ENCODE measurements at regions not wholly inside any gene's neighbourhood (a gene's known extent, or its start where the extent isn't known, plus 50 kb on each side); places are given as distances from the start of the nearest gene placed in this dataset.

DNA sequence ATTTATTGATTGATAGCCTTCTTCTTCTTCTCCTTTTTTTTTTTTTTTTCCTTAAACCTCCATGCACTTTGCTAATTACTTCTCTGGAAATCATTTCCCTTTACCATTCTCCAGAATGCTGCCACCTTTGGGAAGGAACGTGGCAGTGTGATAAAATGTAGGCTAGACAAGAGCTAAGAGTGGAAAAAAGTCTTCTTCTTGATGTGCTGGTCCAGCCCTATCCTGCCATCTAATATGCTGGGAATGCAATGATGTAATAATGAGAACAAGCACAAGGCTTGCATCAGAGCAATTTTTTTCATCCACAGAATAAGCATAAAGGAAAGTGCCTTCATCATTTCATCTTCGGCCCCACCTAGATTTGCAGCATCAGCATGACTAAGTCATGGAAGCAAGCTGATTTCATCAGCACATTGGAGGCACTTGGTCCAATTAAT, 128.7 kb upstream of the ZFHX3 start:
- Mint-ChIP-seq H3K27me3 (no peaks in the 10 kb centered on the region), H3K27ac (no peak overlapping the region), H3K4me1 (no peaks in the 10 kb centered on the region), H3K36me3 (ENCODE audit: low read depth) (no peaks in the 10 kb centered on the region), H3K9me3 (no peaks in the 10 kb centered on the region), H3K4me3 (no peak overlapping the region)
- no peak for DNase-seq
- ChIA-PET POLR2A (no interaction called here), CTCF (interaction anchor here (0.7 kb wide), 1 partner anchor 247 kb away, joined by 4 read pairs; no protein-coding TSS in a partner anchor)

DNA sequence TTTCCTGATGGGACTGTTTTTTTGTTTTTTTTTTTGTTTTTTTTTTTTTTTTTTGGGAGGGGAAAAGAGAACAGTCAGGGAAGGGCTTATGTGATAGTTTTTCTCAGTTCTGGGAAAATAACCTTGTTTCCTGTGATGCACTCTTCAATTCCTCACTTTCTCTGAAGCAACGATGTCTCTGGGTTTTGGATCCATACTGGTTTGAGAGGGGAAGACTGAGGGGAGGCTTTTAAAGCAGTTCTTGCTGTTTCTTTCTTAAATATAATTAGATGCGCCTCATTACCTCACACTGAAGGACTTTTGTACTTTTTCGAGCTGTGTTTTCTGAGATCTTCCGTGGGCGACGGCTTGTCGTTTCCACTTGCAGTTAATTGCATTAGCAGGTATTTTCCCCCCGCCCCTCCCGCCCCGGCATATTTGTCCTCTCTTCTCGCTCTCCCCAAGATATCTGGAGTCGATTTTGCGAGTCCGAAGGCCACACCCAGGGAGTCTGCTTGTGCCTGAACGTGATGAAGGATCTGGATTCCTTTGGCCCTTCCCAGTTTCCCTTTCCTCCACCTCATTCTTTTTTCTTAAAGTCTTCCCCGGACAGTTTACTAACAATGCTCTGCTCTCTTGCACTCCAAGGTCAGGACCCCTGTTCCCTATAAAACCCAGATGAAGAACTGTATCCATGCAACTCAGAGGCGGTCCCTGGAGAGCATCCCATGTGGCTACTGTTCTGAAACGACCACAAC, 125.2 kb upstream of the ZFHX3 start:
- ChIA-PET CTCF (no interaction called here), POLR2A (no interaction called here)
- DNase-seq: no peak
- no peaks in the 10 kb centered on the region for H3K9me3 Mint-ChIP-seq
- no peak overlapping the region for H3K27ac Mint-ChIP-seq
- no peak overlapping the region for H3K4me3 Mint-ChIP-seq
- H3K36me3 Mint-ChIP-seq (ENCODE audit: low read depth): no peaks in the 10 kb centered on the region
- H3K27me3 Mint-ChIP-seq: peaks cover 1% of the 10 kb centered on the region
- no peaks in the 10 kb centered on the region for H3K4me1 Mint-ChIP-seq

DNA sequence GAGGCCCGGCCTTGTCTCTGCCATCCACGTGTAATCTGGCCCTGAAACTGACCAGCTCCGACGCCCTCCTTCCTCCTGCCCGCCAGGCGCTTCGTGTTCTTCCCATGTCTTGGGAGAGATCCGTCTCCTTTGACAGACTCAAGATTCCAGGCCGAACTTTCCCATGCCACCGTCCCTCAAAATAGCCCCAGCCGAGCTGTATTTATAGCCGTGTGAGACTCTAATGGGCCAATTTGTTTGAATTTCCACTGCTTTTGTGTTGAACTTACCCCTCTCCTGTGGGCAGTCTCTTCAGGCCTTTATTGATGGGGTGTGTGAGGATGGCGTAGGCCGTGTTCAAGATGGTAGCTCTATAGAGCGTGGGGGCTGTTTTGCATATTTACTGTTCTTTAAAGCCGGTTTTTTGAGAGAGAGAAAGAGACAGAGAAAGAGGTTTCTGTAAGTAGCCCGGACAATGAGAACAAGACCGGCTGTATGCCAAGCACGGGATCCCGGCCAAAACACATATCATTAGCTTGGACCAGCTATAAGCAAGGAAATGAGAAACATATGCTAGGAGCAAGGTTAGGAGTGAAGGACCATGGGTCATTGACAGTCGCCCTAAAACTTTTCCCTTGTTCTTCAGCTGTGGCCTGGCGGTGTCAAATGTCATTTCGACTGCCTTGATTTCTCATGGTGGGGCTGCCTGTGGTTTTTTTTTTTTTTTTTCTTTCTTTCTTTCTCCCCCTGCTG, 124.5 kb upstream of the ZFHX3 start:
- peaks cover 6% of the 10 kb centered on the region for H3K27me3 Mint-ChIP-seq
- no peak overlapping the region for H3K27ac Mint-ChIP-seq
- ChIA-PET POLR2A (no interaction called here), CTCF (no interaction called here)
- no peak overlapping the region for H3K4me3 Mint-ChIP-seq
- no peak for DNase-seq
- no peaks in the 10 kb centered on the region for H3K9me3 Mint-ChIP-seq
- H3K4me1 Mint-ChIP-seq: no peaks in the 10 kb centered on the region
- no peaks in the 10 kb centered on the region for H3K36me3 Mint-ChIP-seq (ENCODE audit: low read depth)

DNA sequence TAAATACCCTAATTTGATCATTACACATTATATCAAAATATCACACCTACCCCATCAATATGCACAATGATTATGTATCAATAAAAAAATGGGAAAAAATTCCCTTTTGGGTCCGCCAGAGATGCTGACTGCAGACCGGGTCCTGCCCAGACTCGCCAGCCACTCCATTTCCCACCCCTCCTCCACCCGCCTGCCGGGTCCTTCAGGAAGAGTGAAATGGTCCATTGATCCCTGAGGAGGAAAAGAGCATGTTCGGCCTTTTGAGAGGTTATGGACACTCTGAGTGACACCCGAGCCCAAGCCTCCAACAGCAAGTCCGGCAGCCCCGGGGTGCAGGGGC, 123.9 kb upstream of the ZFHX3 start:
- H3K4me3 Mint-ChIP-seq: no peak overlapping the region
- H3K36me3 Mint-ChIP-seq (ENCODE audit: low read depth): no peaks in the 10 kb centered on the region
- ChIA-PET CTCF (no interaction called here), POLR2A (no interaction called here)
- H3K4me1 Mint-ChIP-seq: peaks cover 1% of the 10 kb centered on the region
- H3K9me3 Mint-ChIP-seq: no peaks in the 10 kb centered on the region
- no peak for DNase-seq
- H3K27me3 Mint-ChIP-seq: peaks cover 6% of the 10 kb centered on the region
- no peak overlapping the region for H3K27ac Mint-ChIP-seq

DNA sequence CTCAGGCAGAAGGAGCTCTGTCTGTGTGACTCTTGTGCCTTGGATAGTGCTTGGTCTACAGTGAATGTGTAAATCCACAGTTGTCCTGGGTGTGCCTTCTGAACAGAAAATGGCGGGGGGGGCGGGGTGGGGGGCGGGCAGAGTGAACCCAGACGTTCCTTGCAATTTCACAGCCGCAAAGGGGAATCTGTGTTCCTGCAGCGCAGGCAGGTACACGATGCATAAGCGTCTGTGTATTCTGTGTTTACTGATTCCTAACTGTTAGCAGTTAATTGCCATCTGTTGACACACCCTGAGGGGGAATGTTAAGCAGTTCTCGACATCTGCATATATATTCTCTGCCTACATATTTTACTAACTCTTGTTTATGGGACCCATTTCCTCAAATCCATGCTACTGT, 123.5 kb upstream of the ZFHX3 start:
- no peaks in the 10 kb centered on the region for H3K36me3 Mint-ChIP-seq (ENCODE audit: low read depth)

DNA sequence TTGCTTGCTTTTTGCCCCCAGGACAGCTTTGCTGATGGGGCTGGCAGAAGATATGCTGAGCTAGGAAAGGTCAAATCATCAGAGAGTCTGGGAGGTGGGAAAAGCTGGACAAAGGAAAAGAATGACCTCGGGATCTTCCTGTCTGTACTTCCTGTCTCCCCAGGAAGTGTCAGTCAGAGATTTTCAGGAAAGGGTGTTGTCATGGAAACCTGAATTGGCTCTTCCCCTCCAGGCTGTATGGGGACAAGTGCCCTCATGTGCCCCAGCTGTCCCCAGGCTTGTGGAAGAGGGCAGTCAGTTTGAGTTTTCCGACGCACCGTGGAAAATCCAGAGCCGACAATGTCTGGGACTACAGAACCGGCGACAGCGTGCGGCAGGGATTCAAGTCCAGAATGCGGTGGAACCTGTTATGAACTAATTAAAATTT, 122.7 kb upstream of the ZFHX3 start:
- CTCF ChIA-PET: interaction anchor here (1.1 kb wide), 1 partner anchor 271 kb away, joined by 3 read pairs; no protein-coding TSS in a partner anchor
- Mint-ChIP-seq H3K27ac (no peak overlapping the region), H3K4me3 (no peak overlapping the region), H3K4me1 (peaks cover 10% of the 10 kb centered on the region), H3K27me3 (peaks cover 6% of the 10 kb centered on the region), H3K36me3 (ENCODE audit: low read depth) (no peaks in the 10 kb centered on the region), H3K9me3 (no peaks in the 10 kb centered on the region)
- DNase-seq: no peak
- POLR2A ChIA-PET: no interaction called here

More for the DNA sequence above, 123.5 kb upstream of the ZFHX3 start:
- Mint-ChIP-seq H3K27me3 (peaks cover 6% of the 10 kb centered on the region), H3K27ac (no peak overlapping the region), H3K4me3 (no peak overlapping the region), H3K9me3 (no peaks in the 10 kb centered on the region), H3K4me1 (peaks cover 6% of the 10 kb centered on the region)
- POLR2A ChIA-PET: no interaction called here
- no peak for DNase-seq
- CTCF ChIA-PET: no interaction called here

DNA sequence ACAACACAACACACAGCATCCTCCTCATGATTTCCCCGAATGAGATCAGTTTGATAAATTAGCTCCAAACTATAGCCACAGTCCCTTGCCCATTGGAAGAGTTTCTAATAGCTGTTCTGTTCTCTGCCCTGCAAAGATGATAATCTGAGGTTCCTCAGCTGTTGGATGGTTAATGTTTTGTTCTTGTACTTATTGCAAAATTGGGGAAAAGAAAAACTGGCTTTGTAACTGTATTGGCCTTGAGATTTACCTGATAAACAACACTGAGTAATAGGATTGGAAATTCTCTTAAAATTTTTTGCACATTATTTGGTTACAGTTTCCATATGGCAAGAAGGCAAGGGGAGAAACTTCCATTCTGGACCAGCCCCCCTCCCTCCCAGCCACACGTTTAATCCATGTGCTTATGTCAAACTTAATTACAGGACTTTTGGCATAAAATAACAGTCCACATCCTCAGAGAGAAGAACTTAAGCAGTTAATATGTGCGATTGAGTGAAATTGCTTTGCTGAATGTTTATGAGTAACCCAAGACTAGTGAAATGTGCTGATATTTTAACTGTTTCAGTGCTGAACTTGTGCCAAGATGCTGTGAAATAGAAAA, 119.1 kb upstream of the ZFHX3 start:
- no peaks in the 10 kb centered on the region for H3K9me3 Mint-ChIP-seq
- peaks cover 6% of the 10 kb centered on the region for H3K27me3 Mint-ChIP-seq
- H3K27ac Mint-ChIP-seq: no peak overlapping the region
- POLR2A ChIA-PET: no interaction called here
- H3K4me1 Mint-ChIP-seq: peaks cover 10% of the 10 kb centered on the region
- H3K36me3 Mint-ChIP-seq (ENCODE audit: low read depth): no peaks in the 10 kb centered on the region
- no peak for DNase-seq
- H3K4me3 Mint-ChIP-seq: no peak overlapping the region
- CTCF ChIA-PET: no interaction called here

DNA sequence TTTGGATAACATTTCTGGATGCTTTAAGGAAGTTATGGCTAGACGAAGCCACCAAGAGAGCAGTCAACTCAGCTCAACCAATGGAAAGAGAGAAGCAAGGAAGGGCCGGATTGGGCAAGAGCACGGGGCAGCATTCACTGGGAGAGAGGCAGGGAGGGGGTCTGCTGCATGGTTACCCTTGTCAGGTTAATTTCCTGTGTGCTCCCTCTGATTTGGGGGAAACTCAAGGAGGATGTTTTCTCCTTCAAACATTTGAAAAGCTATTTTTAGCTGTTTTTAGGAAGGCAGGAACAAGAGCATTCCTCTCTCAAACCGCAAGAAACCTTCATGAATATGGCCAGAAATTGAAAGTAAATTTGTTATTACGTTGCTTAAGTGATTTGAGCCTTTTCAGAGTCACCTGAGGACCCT, 118.5 kb upstream of the ZFHX3 start:
- no peak for DNase-seq
- H3K4me3 Mint-ChIP-seq: no peak overlapping the region
- H3K27ac Mint-ChIP-seq: no peak overlapping the region
- ChIA-PET CTCF (no interaction called here), POLR2A (no interaction called here)
- peaks cover 6% of the 10 kb centered on the region for H3K27me3 Mint-ChIP-seq
- H3K36me3 Mint-ChIP-seq (ENCODE audit: low read depth): no peaks in the 10 kb centered on the region
- no peaks in the 10 kb centered on the region for H3K9me3 Mint-ChIP-seq
- peaks cover 10% of the 10 kb centered on the region for H3K4me1 Mint-ChIP-seq

DNA sequence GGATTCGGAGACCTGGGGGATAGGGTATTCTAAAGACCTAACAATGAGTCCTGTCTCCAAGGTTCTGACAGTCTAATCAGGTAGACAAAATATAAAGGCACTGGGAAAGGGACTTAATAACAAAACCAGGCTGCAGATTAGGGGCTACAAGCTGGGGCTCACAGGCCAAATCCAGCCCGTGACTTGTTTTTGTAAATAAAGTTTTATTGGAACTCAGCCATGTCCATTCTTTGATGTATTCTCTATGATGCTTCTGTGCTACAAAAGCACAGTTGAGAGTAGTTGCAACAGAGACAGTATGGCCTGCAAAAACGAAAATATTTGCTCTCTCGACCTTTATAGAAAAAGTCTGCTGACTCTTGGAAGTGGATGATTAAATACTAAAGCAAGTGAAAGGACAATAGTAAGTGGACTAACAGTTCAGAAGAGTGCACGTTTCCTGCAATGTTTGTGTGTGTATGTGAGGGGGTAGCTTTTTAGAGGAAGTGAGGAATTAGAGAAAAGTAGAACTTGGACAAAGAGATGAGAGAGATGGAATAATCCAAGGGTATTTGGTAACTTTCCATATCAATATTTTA, 115.4 kb upstream of the ZFHX3 start:
- POLR2A ChIA-PET: interaction anchor here (0.6 kb wide), 1 partner anchor 33 kb away, joined by 3 read pairs; no protein-coding TSS in a partner anchor
- CTCF ChIA-PET: no interaction called here
- Mint-ChIP-seq H3K36me3 (ENCODE audit: low read depth) (no peaks in the 10 kb centered on the region), H3K27ac (no peak overlapping the region), H3K4me1 (peaks cover 10% of the 10 kb centered on the region), H3K4me3 (no peak overlapping the region), H3K27me3 (peaks cover 5% of the 10 kb centered on the region), H3K9me3 (no peaks in the 10 kb centered on the region)
- no peak for DNase-seq

DNA sequence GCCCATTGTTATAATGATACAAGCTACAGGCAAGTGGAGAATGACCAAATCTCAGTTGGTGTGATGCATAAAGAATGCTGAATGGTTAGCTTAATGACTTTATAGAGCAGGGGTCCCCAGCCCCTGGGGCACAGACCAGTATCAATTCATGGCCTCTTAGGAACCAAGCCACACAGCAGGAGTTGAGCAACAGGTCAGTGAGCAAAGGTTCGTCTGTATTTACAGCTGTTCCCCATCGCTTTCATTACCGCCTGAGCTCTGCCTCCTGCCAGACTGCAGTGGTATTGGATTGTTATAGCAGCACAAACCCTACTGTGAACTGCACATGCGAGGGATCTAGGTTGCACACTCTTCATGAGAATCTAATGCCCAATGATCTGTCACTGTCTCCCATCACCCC, 114.0 kb upstream of the ZFHX3 start:
- peaks cover 10% of the 10 kb centered on the region for H3K4me1 Mint-ChIP-seq
- no peaks in the 10 kb centered on the region for H3K36me3 Mint-ChIP-seq (ENCODE audit: low read depth)
- DNase-seq: no peak
- H3K27ac Mint-ChIP-seq: no peak overlapping the region
- CTCF ChIA-PET: interaction anchor here (0.8 kb wide), 1 partner anchor 329 kb away, joined by 3 read pairs; no protein-coding TSS in a partner anchor
- no peak overlapping the region for H3K4me3 Mint-ChIP-seq
- H3K27me3 Mint-ChIP-seq: no peaks in the 10 kb centered on the region
- no peaks in the 10 kb centered on the region for H3K9me3 Mint-ChIP-seq
- POLR2A ChIA-PET: no interaction called here

DNA sequence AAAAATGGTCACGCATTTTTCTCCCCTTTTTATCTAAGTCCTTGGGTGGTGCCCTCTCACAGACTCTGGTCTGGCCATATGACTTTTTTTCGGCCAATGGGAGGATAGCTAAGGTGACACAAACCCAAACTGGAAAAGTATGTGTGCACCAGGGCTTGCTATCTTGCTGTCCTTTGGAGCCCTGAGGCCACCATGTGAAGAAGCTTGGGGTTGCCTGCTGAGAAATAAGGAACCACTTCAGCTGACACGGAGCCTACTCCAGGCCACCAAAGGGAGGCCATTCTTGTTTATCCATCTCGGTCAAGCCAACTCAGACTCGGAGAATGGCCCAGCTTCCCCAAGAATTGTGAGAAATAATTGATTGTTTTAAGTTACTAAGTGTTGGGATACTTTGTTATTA, 111.4 kb upstream of the ZFHX3 start:
- H3K9me3 Mint-ChIP-seq: no peaks in the 10 kb centered on the region
- CTCF ChIA-PET: interaction anchor here (0.5 kb wide), 1 partner anchor 895 kb away, joined by 3 read pairs; no protein-coding TSS in a partner anchor
- H3K36me3 Mint-ChIP-seq (ENCODE audit: low read depth): no peaks in the 10 kb centered on the region
- no peaks in the 10 kb centered on the region for H3K4me1 Mint-ChIP-seq
- no peak overlapping the region for H3K27ac Mint-ChIP-seq
- H3K27me3 Mint-ChIP-seq: peaks cover 3% of the 10 kb centered on the region
- DNase-seq: no peak
- H3K4me3 Mint-ChIP-seq: no peak overlapping the region
- POLR2A ChIA-PET: no interaction called here

DNA sequence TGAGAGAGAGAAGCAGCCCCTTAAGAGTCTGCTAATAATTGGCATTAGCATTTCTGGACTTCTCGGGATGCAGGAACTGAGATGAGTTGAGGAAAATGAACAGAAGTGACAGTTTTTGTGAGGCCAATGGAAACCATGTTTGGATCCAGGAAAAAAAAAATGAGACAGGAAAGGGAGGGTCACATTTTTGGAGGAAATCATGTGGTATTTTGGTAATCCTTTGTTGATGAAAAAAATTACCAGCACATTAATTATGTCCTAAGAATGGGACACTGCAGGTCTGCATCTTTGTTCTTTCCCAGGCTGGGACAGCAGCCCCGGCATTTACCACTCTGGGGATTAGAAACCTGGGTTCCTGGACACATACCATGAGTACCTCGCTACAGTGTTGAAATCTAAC, 109.9 kb upstream of the ZFHX3 start:
- no peak overlapping the region for H3K4me3 Mint-ChIP-seq
- ChIA-PET CTCF (interaction anchor here (0.6 to 0.7 kb wide), 2 partner anchors 21 to 23 kb away, joined by 3 to 5 read pairs; no protein-coding TSS in a partner anchor), POLR2A (no interaction called here)
- H3K9me3 Mint-ChIP-seq: no peaks in the 10 kb centered on the region
- no peaks in the 10 kb centered on the region for H3K4me1 Mint-ChIP-seq
- H3K27ac Mint-ChIP-seq: no peak overlapping the region
- no peak for DNase-seq
- H3K36me3 Mint-ChIP-seq (ENCODE audit: low read depth): no peaks in the 10 kb centered on the region
- H3K27me3 Mint-ChIP-seq: peaks cover 6% of the 10 kb centered on the region
